K562 (cell line): ENCODE measurements at regions not wholly inside any gene's neighbourhood (a gene's known extent, or its start where the extent isn't known, plus 50 kb on each side); places are given as distances from the start of the nearest gene placed in this dataset.

Experiments used
- ATAC-seq: fragments of 200-7000 bp; cut with Tn5 transposase; 3 replicates; pipeline ENCODE4 v1.9.1; 2020; ENCODE audit warnings: moderate library complexity
- BruUV-seq: library from RNA; stranded (reverse); fragments of 400-500 nt; replicated peaks from 2 replicates; lab custom pipeline; 2021; lab: Mats Ljungman, UMichigan
- CTCF ChIA-PET: fragments of 300-600 bp; formaldehyde crosslinking; extraction: SDS; loops from one replicate; lab custom pipeline; 2021; ENCODE audit warnings: low intra/inter-chr PET ratio; lab: Yijun Ruan, JAX
- POLR2A ChIA-PET: fragments of 300-600, 350-650 bp; sonication (Branson Sonifier 250); formaldehyde crosslinking; extraction: SDS; loops from one replicate; lab custom pipeline; 2021; ENCODE audit warnings: antibody characterized with exemption, inconsistent platforms; lab: Yijun Ruan, JAX
- DNase-seq, 4 experiments: peaks; one replicate each; pipeline versions ENCODE4 v3.0.0 to v3.0.0-alpha.2; 2011 to 2018; ENCODE audit warnings: low spot score in 3 of 4, mixed read lengths in 3 of 4; ENCODE audit errors: extremely low read depth in 1 of 4
- FAIRE-seq: peaks from 2 replicates; lab custom pipeline; 2011; peaks lifted over from hg19 to GRCh38; lab: Jason Lieb, UNC
- H2AFZ ChIP-seq: 2 replicates; pipeline ENCODE4 v1.6.0; 2011; ENCODE audit warnings: low read depth, low read length, control low read depth, inconsistent platforms
- H3K27ac ChIP-seq: fragments of 200-600 bp; 3 replicates; pipeline ENCODE4 v1.8.0; 2011; ENCODE audit warnings: low read depth, mild to moderate bottlenecking, control low read depth, inconsistent platforms, low read length, moderate library complexity, mixed read lengths; ENCODE audit errors: extremely low read depth
- H3K27me3 ChIP-seq, 2 experiments: fragments of 300-600 bp in 1 of 2; 2 replicates in 1 of 2; 3 replicates in 1 of 2; pipeline versions ENCODE4 v1.6.0 to v1.8.0; 2011; ENCODE audit warnings: inconsistent platforms in 2 of 2, low read length in 2 of 2, mild to moderate bottlenecking in 1 of 2, mixed read lengths in 1 of 2, moderate library complexity in 1 of 2; ENCODE audit not compliant: control insufficient read depth in 2 of 2, insufficient read depth in 2 of 2
- H3K36me3 ChIP-seq: fragments of 300-600 bp; 3 replicates; pipeline ENCODE4 v1.8.0; 2011; ENCODE audit warnings: mild to moderate bottlenecking, low read length, inconsistent platforms; ENCODE audit not compliant: control insufficient read depth, insufficient read depth
- H3K4me1 ChIP-seq, 2 experiments: fragments of 200-600 bp in 1 of 2; replicated peaks in 1 of 2; 2 replicates in 1 of 2; 3 replicates in 1 of 2; pipeline versions ENCODE4 v1.5.1 to v1.8.0; 2011; ENCODE audit warnings: inconsistent platforms in 2 of 2, low read length in 2 of 2, mild to moderate bottlenecking in 1 of 2, mixed read lengths in 1 of 2, moderate library complexity in 1 of 2; ENCODE audit not compliant: control insufficient read depth in 2 of 2, insufficient read depth in 2 of 2
- H3K4me2 ChIP-seq: 2 replicates; pipeline ENCODE4 v1.6.1; 2011; ENCODE audit warnings: low read length, control low read depth, inconsistent platforms, mixed read lengths; ENCODE audit not compliant: insufficient read depth
- H3K4me3 ChIP-seq: fragments of 200-600 bp; sonication (generic), shearing (Covaris generic); 2 replicates; pipeline ENCODE4 v1.5.1; 2016; ENCODE audit warnings: control low read depth, inconsistent platforms
- H3K79me2 ChIP-seq: fragments of 200-600 bp; 3 replicates; pipeline ENCODE4 v1.8.0; 2011; ENCODE audit warnings: low read length, inconsistent platforms; ENCODE audit not compliant: control insufficient read depth, insufficient read depth
- H3K9ac ChIP-seq, 2 experiments: 2 replicates each; pipeline versions ENCODE4 v1.6.0 to v1.6.1; 2011; ENCODE audit warnings: low read depth in 2 of 2, low read length in 2 of 2, control low read depth in 1 of 2, inconsistent platforms in 1 of 2, mild to moderate bottlenecking in 1 of 2, mixed read lengths in 1 of 2; ENCODE audit not compliant: insufficient read depth in 1 of 2
- H3K9me1 ChIP-seq: one replicate; pipeline ENCODE4 v1.6.0; 2011; ENCODE audit warnings: inconsistent platforms, mild to moderate bottlenecking, low read length, moderate library complexity; ENCODE audit not compliant: control insufficient read depth, insufficient read depth
- H3K9me3 ChIP-seq: replicated peaks from 2 replicates; pipeline ENCODE4 v1.5.1; 2011; ENCODE audit warnings: low read depth, low read length, inconsistent platforms; ENCODE audit not compliant: control insufficient read depth, insufficient read depth
- H4K20me1 ChIP-seq: replicated peaks from 2 replicates; pipeline ENCODE4 v1.6.1; 2011; ENCODE audit warnings: low read length, inconsistent platforms, mixed read lengths; ENCODE audit not compliant: control insufficient read depth, insufficient read depth
- CBX1 ChIP-seq: sonication (generic); IDR thresholded peaks from 2 replicates; pipeline ENCODE4 v1.6.1; 2016; ENCODE audit warnings: antibody characterized with exemption, low read depth, mild to moderate bottlenecking
- FIP1L1 ChIP-seq: fragments of 200-400 bp; formaldehyde crosslinking; IDR thresholded peaks from 2 replicates; pipeline ENCODE4 v1.6.1; 2018; ENCODE audit warnings: mild to moderate bottlenecking, low read depth, low read length; ENCODE audit not compliant: poor library complexity, severe bottlenecking
- GATAD2B ChIP-seq: fragments of 450-650 bp; IDR thresholded peaks from 2 replicates; pipeline ENCODE4 v1.6.1; 2017; ENCODE audit warnings: mild to moderate bottlenecking, borderline replicate concordance
- KDM2B ChIP-seq: fragments of 250-450 bp; sonication (Bioruptor Pico); IDR thresholded peaks from 2 replicates; pipeline ENCODE4 v1.8.0; 2021; ENCODE audit warnings: mild to moderate bottlenecking, moderate library complexity
- RBM39 ChIP-seq: fragments of 200-400 bp; formaldehyde crosslinking; optimal IDR thresholded peaks from 2 replicates; pipeline ENCODE3; 2018; ENCODE audit warnings: low read depth, low read length
- TRIM24 ChIP-seq, 2 experiments: fragments of 450-650 bp; IDR thresholded peaks; 2 replicates each; pipeline ENCODE4 v1.6.1; 2016
- ZBTB8A ChIP-seq: fragments of 450-650 bp; IDR thresholded peaks from 2 replicates; pipeline ENCODE4 v1.6.1; 2018; ENCODE audit warnings: mild to moderate bottlenecking, moderate library complexity; ENCODE audit not compliant: partially characterized antibody
- ZFP36 ChIP-seq: fragments of 150-350 bp; IDR thresholded peaks from 2 replicates; pipeline ENCODE4 v1.6.1; 2018; ENCODE audit warnings: low read length, low read depth; ENCODE audit not compliant: partially characterized antibody
- ZFPM2 ChIP-seq: fragments of 250-450 bp; sonication (Bioruptor Pico); IDR thresholded peaks from 2 replicates; pipeline ENCODE4 v1.5.1; 2022; ENCODE audit warnings: mild to moderate bottlenecking
- ZNF12 ChIP-seq: sonication (generic); formaldehyde crosslinking; IDR thresholded peaks from 2 replicates; pipeline ENCODE4 v1.4.0; 2020; ENCODE audit warnings: mild to moderate bottlenecking, missing genetic modification reagents
- ZNF121 ChIP-seq: sonication (generic); formaldehyde crosslinking; conservative IDR thresholded peaks from 2 replicates; pipeline ENCODE4 v1.8.0; 2022; ENCODE audit warnings: missing genetic modification reagents
- ZNF75A ChIP-seq: fragments of 450-650 bp; formaldehyde crosslinking; IDR thresholded peaks from 2 replicates; pipeline ENCODE4 v1.4.0; 2020; ENCODE audit warnings: mild to moderate bottlenecking
- WGBS: fragments of 100-300 bp; shearing (Covaris generic); methylation state at CpG from one replicate; pipeline ENCODE4 v1.1.6; 2016; ENCODE audit warnings: low coverage, mixed read lengths; ENCODE audit not compliant: insufficient coverage; ENCODE audit errors: missing lambda C conversion rate; 5-methylcytosine and 5-hydroxymethylcytosine counted together
- in situ Hi-C: fragments of 300-500 bp; cut with MboI; formaldehyde crosslinking; loops from 4 replicates; pipeline ENCODE4 v1.15.0; 2018; ENCODE audit warnings: inconsistent platforms, mixed read lengths
- intact Hi-C: fragments of 100-400 bp; cut with micrococcal nuclease; formaldehyde crosslinking; loops from 2 replicates; pipeline ENCODE4 v1.14.2; 2022
- TF ChIP-seq, protein P1 (sequence below): fragments of 450-650 bp; formaldehyde crosslinking; IDR thresholded peaks from 2 replicates; pipeline ENCODE4 v1.4.0; 2020; ENCODE audit warnings: mild to moderate bottlenecking, moderate library complexity

DNA sequence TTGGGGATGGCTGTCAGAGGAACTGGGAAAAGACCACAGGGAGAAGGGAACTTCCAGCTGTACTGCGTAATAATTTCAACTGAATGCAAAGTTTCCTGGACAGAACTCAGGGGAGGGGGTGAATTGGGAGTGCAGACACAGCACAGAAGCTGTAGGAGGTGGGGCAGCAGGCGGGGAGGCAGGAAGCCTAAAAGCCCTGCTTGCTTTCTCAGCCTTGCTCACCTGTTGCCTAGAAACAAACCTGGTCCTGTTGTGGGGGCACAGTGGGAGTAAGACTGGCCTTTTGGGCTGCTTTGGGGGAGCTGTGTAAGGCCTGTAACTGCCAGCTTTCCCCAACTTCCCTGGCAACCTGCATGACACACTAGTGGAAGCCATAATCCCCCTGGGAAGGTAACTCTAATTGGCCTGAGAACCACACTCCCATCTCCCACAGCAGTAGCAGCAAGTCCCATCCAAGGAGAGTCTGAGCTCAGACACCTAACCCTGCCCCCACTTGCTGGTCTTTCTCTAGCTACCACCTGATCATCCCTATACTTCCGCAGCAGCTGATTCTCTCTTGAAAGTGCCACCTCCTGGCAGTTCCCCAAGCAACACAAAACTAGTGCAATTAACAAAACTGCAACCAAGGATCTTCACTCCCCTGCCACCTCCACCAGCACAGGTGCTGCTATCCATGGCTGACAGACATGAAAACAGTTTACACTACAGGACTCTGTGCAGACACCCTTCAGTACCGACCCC is 1239.3 kb downstream of the SORCS1 start:
- Histone ChIP-seq H3K27ac (no peak overlapping the region), H3K36me3 (no peaks in the 10 kb centered on the region), H3K4me1 (no peaks in the 10 kb centered on the region), H3K4me3 (no peak overlapping the region), H3K4me2 (no peak overlapping the region), H2AFZ (no peak overlapping the region), H3K79me2 (no peaks in the 10 kb centered on the region), H4K20me1 (no peaks in the 10 kb centered on the region), H3K9ac (no peak overlapping the region), H3K27me3 (no peaks in the 10 kb centered on the region), H3K9me1 (no peaks in the 10 kb centered on the region), H3K9me3 (no peaks in the 10 kb centered on the region)
- no TSS peak for BruUV-seq
- POLR2A ChIA-PET = no interaction called here
- 0% methylated on average over 3 of the region's 4 CpGs for WGBS
- in situ Hi-C loops (no loop called here), intact Hi-C loops (no loop called here)
- ATAC-seq = no peak
- DNase-seq = no peak
- TF ChIP-seq, protein P1, sequence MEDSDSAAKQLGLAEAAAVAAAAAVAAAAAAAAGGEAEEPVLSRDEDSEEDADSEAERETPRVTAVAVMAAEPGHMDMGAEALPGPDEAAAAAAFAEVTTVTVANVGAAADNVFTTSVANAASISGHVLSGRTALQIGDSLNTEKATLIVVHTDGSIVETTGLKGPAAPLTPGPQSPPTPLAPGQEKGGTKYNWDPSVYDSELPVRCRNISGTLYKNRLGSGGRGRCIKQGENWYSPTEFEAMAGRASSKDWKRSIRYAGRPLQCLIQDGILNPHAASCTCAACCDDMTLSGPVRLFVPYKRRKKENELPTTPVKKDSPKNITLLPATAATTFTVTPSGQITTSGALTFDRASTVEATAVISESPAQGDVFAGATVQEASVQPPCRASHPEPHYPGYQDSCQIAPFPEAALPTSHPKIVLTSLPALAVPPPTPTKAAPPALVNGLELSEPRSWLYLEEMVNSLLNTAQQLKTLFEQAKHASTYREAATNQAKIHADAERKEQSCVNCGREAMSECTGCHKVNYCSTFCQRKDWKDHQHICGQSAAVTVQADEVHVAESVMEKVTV (CRISPR knock-in tag) = no peak
- TF ChIP-seq RBM39 (no peak), ZFPM2 (CRISPR knock-in tag) (no peak), ZNF121 (no peak), ZNF12 (CRISPR knock-in tag) (no peak), ZNF75A (no peak), ZBTB8A (no peak), CBX1 (no peak), KDM2B (CRISPR knock-in tag) (no peak), FIP1L1 (no peak), TRIM24 (IDR thresholded peaks at IDR 0.05) (no peak), ZFP36 (no peak), GATAD2B (no peak)
- CTCF ChIA-PET = no interaction called here
- no peak for FAIRE-seq
